Lung (tissue), 11 donors: ENCODE measurements at regions not wholly inside any gene's neighbourhood (a gene's known extent, or its start where the extent isn't known, plus 50 kb on each side); places are given as distances from the start of the nearest gene placed in this dataset.

Experiments used
- ATAC-seq: fragments of 200-7000 bp; cut with Tn5 transposase; one replicate; pipeline ENCODE4 v1.9.1; 2020; ENCODE audit warnings: moderate number of reproducible peaks; ENCODE audit not compliant: insufficient read depth, low FRiP score
- DNase-seq, 3 donors: peaks; one replicate each; pipeline ENCODE4 v3.0.0-alpha.2; 2013 to 2017
- H3K27ac ChIP-seq, 2 donors: one replicate each; pipeline ENCODE4 v1.5.1; 2013; ENCODE audit warnings: mild to moderate bottlenecking in 2 of 2, moderate library complexity in 2 of 2, control low read depth in 1 of 2, inconsistent platforms in 1 of 2, low read depth in 1 of 2, low read length in 1 of 2
- H3K27me3 ChIP-seq, 3 donors: one replicate each; pipeline ENCODE4 v1.5.1; 2013; ENCODE audit warnings: low read length in 2 of 3; ENCODE audit not compliant: control insufficient read depth in 3 of 3, insufficient read depth in 3 of 3
- H3K36me3 ChIP-seq, 4 donors: one replicate each; pipeline ENCODE4 v1.5.1; 2013; ENCODE audit warnings: low read length in 4 of 4, mild to moderate bottlenecking in 1 of 4, moderate library complexity in 1 of 4; ENCODE audit not compliant: control insufficient read depth in 4 of 4, insufficient read depth in 4 of 4
- H3K4me1 ChIP-seq, 5 donors: one replicate each; pipeline ENCODE4 v1.5.1; 2013; ENCODE audit warnings: low read length in 5 of 5, mild to moderate bottlenecking in 2 of 5, moderate library complexity in 1 of 5; ENCODE audit not compliant: control insufficient read depth in 5 of 5, insufficient read depth in 5 of 5
- H3K4me3 ChIP-seq: one replicate; pipeline ENCODE4 v1.5.1; 2013; ENCODE audit warnings: mild to moderate bottlenecking, control low read depth, moderate library complexity
- H3K9ac ChIP-seq, 2 donors: one replicate each; pipeline ENCODE4 v1.5.1; 2013; ENCODE audit warnings: low read length in 2 of 2, control low read depth in 1 of 2; ENCODE audit not compliant: insufficient read depth in 1 of 2
- H3K9me3 ChIP-seq, 4 donors: one replicate each; pipeline ENCODE4 v1.5.1; 2013; ENCODE audit warnings: low read length in 3 of 4, mild to moderate bottlenecking in 1 of 4, moderate library complexity in 1 of 4; ENCODE audit not compliant: control insufficient read depth in 4 of 4, insufficient read depth in 3 of 4
- CTCF ChIP-seq: IDR thresholded peaks from 2 replicates; pipeline ENCODE4 v1.5.1; 2012; ENCODE audit warnings: mild to moderate bottlenecking; ENCODE audit errors: control extremely low read depth, extremely low read depth
- WGBS, 2 donors: extraction: QIAGEN DNeasy Blood & Tissue Kit; methylation state at CpG; one replicate each; pipeline ENCODE4 v1.1.7; 2013; 5-methylcytosine and 5-hydroxymethylcytosine counted together
- donor health status: control.
- donor health status: control.
- donor health status: Bipolar disorder and iron deficiency.
- donor health status: healthy.
- donor health status: DM: yes; HTN: yes; CAD: no.

GRCh38 chr18:70522183-70522680 is 233.4 kb downstream of the SOCS6 start:
- no peaks in the 10 kb centered on the region for H3K27me3 ChIP-seq
- H3K4me3 ChIP-seq: no peak overlapping the region
- H3K27ac ChIP-seq: no peak overlapping the region
- H3K36me3 ChIP-seq: no peaks in the 10 kb centered on the region
- peaks cover 0 to 20% (median 0%) of the 10 kb centered on the region in 5 donors for H3K4me1 ChIP-seq
- no peak for ATAC-seq
- TF ChIP-seq CTCF: no peak
- no peak overlapping the region for H3K9ac ChIP-seq
- WGBS, 2 donors: 50 to 75% methylated on average over 5 of the region's 5 CpGs
- DNase-seq: peak; percentile 41 to 72 (median 62)
- peaks cover 0 to 3% (median 1%) of the 10 kb centered on the region in 4 donors for H3K9me3 ChIP-seq

GRCh38 chr18:70520867-70521266 is 232.0 kb downstream of the SOCS6 start:
- Histone ChIP-seq H3K4me1 (peaks cover 0 to 20% (median 0%) of the 10 kb centered on the region in 5 donors), H3K4me3 (no peak overlapping the region), H3K27me3 (no peaks in the 10 kb centered on the region), H3K27ac (no peak overlapping the region), H3K9me3 (peaks cover 0 to 3% (median 0%) of the 10 kb centered on the region in 4 donors), H3K9ac (no peak overlapping the region), H3K36me3 (no peaks in the 10 kb centered on the region)
- TF ChIP-seq CTCF: no peak
- 52 to 77% methylated on average over 1 of the region's 1 CpG for WGBS, 2 donors
- DNase-seq: peak in 2 of 3 donors; percentile 7 to 22
- ATAC-seq: no peak

GRCh38 chr18:70513502-70514171 is 224.8 kb downstream of the SOCS6 start:
- H3K9ac ChIP-seq: no peak overlapping the region
- DNase-seq (no peak), ATAC-seq (no peak)
- H3K27me3 ChIP-seq: no peaks in the 10 kb centered on the region
- H3K9me3 ChIP-seq: peaks cover 0 to 2% (median 0%) of the 10 kb centered on the region in 4 donors
- H3K27ac ChIP-seq: no peak overlapping the region
- WGBS, 2 donors: 84 to 86% methylated on average over 9 of the region's 9 CpGs
- H3K4me1 ChIP-seq: no peaks in the 10 kb centered on the region
- no peak overlapping the region for H3K4me3 ChIP-seq
- TF ChIP-seq CTCF: no peak
- no peaks in the 10 kb centered on the region for H3K36me3 ChIP-seq
